SJCRH30 (cell line): ENCODE measurements at regions not wholly inside any gene's neighbourhood (a gene's known extent, or its start where the extent isn't known, plus 50 kb on each side); places are given as distances from the start of the nearest gene placed in this dataset.
"Not testable (repeated sequence)": the region's sequence is repeated elsewhere in the genome, so short reads cannot be mapped to it uniquely, and the experiment has no call there.

ENCODE experiments used
- DNase-seq, 2 experiments: peaks; one replicate each; pipeline ENCODE4 v3.0.0-alpha.2; 2015 to 2020
- H3K27ac ChIP-seq: fragments of 250-450 bp; sonication (Bioruptor Pico); 2 replicates; pipeline ENCODE4 v1.5.1; 2020; ENCODE audit warnings: mild to moderate bottlenecking, moderate library complexity
- H3K27me3 ChIP-seq: fragments of 250-450 bp; sonication (Bioruptor Pico); 2 replicates; pipeline ENCODE4 v1.5.1; 2020; ENCODE audit warnings: mild to moderate bottlenecking, moderate library complexity
- H3K36me3 ChIP-seq: fragments of 250-450 bp; sonication (Bioruptor Pico); 2 replicates; pipeline ENCODE4 v1.5.1; 2020; ENCODE audit warnings: mild to moderate bottlenecking, moderate library complexity
- H3K4me1 ChIP-seq: fragments of 250-450 bp; sonication (Bioruptor Pico); 2 replicates; pipeline ENCODE4 v1.5.1; 2020; ENCODE audit warnings: mild to moderate bottlenecking, moderate library complexity
- H3K4me3 ChIP-seq: fragments of 250-450 bp; sonication (Bioruptor Pico); 2 replicates; pipeline ENCODE4 v1.5.1; 2020; ENCODE audit warnings: mild to moderate bottlenecking, moderate library complexity
- H3K9me3 ChIP-seq: fragments of 250-450 bp; sonication (Bioruptor Pico); replicated peaks from 2 replicates; pipeline ENCODE4 v1.5.1; 2020; ENCODE audit warnings: mild to moderate bottlenecking, moderate library complexity

DNA sequence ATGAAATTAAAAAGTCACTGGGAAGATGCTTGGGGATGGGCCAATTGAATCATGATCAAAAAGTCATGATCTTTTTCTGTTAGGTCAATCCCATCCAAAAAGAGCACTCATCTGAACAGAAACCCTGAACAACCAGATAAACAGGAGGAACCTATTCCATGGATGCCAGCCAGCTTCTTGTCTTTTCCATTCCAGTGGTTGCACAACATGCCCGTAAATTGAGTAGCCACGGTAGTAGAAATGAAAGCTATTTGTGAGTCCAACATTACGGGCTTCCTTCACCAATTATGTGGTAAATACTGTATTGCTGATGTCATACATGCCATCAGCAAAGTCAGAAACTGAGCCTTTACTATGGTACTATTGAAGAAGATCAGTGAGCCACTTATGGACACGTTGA is 982.4 kb upstream of the HS3ST1 start:
- Histone ChIP-seq H3K4me3 (no peak overlapping the region), H3K27ac (no peak overlapping the region), H3K9me3 (no peaks in the 10 kb centered on the region), H3K36me3 (no peaks in the 10 kb centered on the region), H3K4me1 (no peaks in the 10 kb centered on the region), H3K27me3 (0 out of 2 replicates have a peak, but pooled peaks cover 4% of the 10 kb centered on the region)
- DNase-seq: no peak

DNA sequence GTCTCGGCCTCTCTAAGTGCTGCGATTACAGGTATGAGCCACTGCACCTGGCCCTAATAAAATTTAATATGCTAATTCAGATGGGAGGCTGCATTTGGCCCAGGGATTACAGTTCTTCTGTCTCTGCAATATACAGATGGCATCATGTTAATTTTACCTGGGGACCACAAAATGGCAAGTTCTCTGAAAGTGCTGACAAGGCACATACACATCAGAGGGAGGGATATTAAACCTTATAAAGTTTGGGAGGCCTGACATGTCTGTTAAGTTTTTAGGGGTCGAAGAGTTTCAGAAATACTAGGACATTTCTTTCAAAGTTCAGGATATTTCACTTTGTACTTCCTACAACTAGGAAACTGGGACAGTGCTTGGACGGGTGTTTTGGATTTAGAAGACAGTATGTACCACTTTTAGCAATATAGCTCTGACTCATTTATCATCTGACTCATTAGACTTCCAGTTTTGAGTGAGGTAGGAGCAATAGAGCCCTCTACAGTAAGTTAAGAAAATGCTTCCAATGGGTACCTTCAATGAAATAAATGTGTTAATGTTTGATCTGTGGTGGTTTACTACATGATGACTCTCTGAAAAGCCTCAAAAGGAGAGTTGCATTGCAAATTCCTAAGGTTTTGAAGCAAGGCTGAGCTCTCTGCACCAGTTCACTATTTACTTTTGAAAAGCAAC is 981.0 kb upstream of the HS3ST1 start:
- H3K4me3 ChIP-seq: no peak overlapping the region
- DNase-seq: no peak
- no peaks in the 10 kb centered on the region for H3K36me3 ChIP-seq
- no peaks in the 10 kb centered on the region for H3K4me1 ChIP-seq
- 0 out of 2 replicates have a peak, but pooled peaks cover 4% of the 10 kb centered on the region for H3K27me3 ChIP-seq
- H3K9me3 ChIP-seq: no peaks in the 10 kb centered on the region
- no peak overlapping the region for H3K27ac ChIP-seq

GRCh38 chr4:12408364-12408763 is 979.7 kb upstream of the HS3ST1 start:
- Histone ChIP-seq H3K27me3 (0 out of 2 replicates have a peak, but pooled peaks cover 4% of the 10 kb centered on the region), H3K4me3 (no peak overlapping the region), H3K4me1 (no peaks in the 10 kb centered on the region), H3K9me3 (no peaks in the 10 kb centered on the region), H3K36me3 (no peaks in the 10 kb centered on the region), H3K27ac (no peak overlapping the region)
- DNase-seq: no peak

- H3K9me3 ChIP-seq: no peaks in the 10 kb centered on the region
- H3K27ac ChIP-seq: no peak overlapping the region
- H3K36me3 ChIP-seq: no peaks in the 10 kb centered on the region
- no peaks in the 10 kb centered on the region for H3K4me1 ChIP-seq
- 0 out of 2 replicates have a peak, but pooled peaks cover 4% of the 10 kb centered on the region for H3K27me3 ChIP-seq
- H3K4me3 ChIP-seq: no peak overlapping the region
- DNase-seq: no peak
Observed at GRCh38 chr4:12403175-12403574, 974.5 kb upstream of the HS3ST1 start.

- Histone ChIP-seq H3K27ac (no peak overlapping the region), H3K27me3 (no peaks in the 10 kb centered on the region), H3K4me3 (no peak overlapping the region), H3K4me1 (no peaks in the 10 kb centered on the region), H3K9me3 (no peaks in the 10 kb centered on the region), H3K36me3 (no peaks in the 10 kb centered on the region)
- no peak for DNase-seq
Observed at GRCh38 chr4:12399781-12400180, 971.1 kb upstream of the HS3ST1 start.

DNA sequence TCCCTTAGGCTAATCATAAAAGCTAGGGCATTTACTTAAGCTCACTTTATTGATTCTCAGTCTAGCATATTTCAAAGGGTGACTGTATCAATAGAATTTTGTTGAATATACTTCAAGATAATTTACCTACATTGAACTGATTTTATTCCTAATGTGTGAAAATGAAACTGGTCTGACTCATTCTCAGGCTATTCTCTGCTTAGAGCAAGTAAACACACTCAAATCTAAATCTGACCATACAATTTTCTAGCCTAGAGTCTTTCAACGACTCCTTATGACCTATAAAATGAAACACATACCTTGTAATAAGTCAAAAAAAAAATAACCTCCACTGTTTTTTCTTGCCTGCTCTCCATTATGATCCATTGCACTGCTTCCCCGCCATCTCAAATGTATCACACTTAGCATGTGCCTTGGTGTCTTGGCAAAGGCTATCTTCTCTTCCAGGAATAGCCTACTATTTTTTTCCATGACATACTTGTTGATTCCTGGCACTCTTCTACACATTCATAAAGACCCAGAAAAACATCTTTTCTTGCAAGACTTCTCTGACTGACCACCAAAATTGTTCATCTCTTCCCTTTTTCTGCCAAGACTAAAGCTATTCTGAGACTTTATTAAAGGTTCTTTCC is 965.1 kb upstream of the HS3ST1 start:
- no peaks in the 10 kb centered on the region for H3K9me3 ChIP-seq
- no peak overlapping the region for H3K27ac ChIP-seq
- H3K27me3 ChIP-seq: no peaks in the 10 kb centered on the region
- H3K4me3 ChIP-seq: no peak overlapping the region
- no peak for DNase-seq
- no peaks in the 10 kb centered on the region for H3K36me3 ChIP-seq
- no peaks in the 10 kb centered on the region for H3K4me1 ChIP-seq

- no peaks in the 10 kb centered on the region for H3K9me3 ChIP-seq
- no peak overlapping the region for H3K27ac ChIP-seq
- no peaks in the 10 kb centered on the region for H3K27me3 ChIP-seq
- no peak for DNase-seq
- H3K4me1 ChIP-seq: no peaks in the 10 kb centered on the region
- no peaks in the 10 kb centered on the region for H3K36me3 ChIP-seq
- H3K4me3 ChIP-seq: no peak overlapping the region
Observed at GRCh38 chr4:12389604-12390003, 960.9 kb upstream of the HS3ST1 start.

DNA sequence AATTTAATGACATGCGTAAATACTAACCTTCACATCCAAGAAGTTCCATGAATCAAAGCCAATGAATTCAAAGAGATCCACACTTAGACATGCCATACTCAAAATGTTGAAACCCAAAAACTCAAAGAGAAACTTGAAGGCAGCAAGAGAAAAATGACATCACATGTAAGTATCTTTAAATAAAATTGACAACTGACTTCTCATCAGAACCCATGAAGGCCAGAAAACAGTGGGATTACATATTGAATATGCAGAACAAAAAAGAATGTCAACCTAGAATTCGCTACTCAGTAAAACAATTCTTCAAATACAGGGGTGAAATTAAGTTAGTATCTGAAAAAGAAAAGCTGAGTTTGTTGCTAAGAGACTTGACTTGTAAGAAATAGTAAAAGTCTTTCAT is 953.9 kb upstream of the HS3ST1 start:
- H3K4me1 ChIP-seq: no peaks in the 10 kb centered on the region
- no peak overlapping the region for H3K27ac ChIP-seq
- H3K9me3 ChIP-seq: no peaks in the 10 kb centered on the region; the same call in 1 of the 2 replicates
- no peak overlapping the region for H3K4me3 ChIP-seq
- DNase-seq: no peak
- H3K27me3 ChIP-seq: no peaks in the 10 kb centered on the region
- H3K36me3 ChIP-seq: no peaks in the 10 kb centered on the region

DNA sequence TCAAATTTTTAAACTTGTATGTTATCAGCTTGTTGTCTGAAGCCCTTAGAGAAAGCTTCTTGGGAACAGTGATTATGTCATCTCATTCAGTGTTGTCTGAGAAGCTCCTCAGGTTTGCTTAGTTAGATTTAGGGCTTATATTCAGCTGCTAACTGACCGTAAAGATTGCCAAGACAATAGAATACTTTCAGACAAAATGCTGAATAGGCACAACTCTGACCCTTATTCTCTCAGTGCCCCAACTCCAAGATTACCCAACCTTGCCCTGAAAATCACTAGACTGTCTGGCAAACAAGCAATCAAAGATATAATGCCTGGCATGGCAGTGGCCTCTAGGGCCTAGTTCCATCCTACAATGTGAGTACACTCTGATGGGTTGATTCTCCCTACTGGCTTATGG is 950.5 kb upstream of the HS3ST1 start:
- H3K9me3 ChIP-seq: no peaks in the 10 kb centered on the region; the same call in 1 of the 2 replicates
- no peaks in the 10 kb centered on the region for H3K4me1 ChIP-seq
- no peak for DNase-seq
- no peaks in the 10 kb centered on the region for H3K27me3 ChIP-seq
- H3K36me3 ChIP-seq: no peaks in the 10 kb centered on the region
- no peak overlapping the region for H3K4me3 ChIP-seq
- no peak overlapping the region for H3K27ac ChIP-seq

- Histone ChIP-seq H3K36me3 (no peaks in the 10 kb centered on the region), H3K4me1 (no peaks in the 10 kb centered on the region), H3K4me3 (no peak overlapping the region), H3K27ac (no peak overlapping the region), H3K27me3 (no peaks in the 10 kb centered on the region), H3K9me3 (no peaks in the 10 kb centered on the region)
- DNase-seq: no peak
Observed at GRCh38 chr4:12375805-12376204, 947.1 kb upstream of the HS3ST1 start.

DNA sequence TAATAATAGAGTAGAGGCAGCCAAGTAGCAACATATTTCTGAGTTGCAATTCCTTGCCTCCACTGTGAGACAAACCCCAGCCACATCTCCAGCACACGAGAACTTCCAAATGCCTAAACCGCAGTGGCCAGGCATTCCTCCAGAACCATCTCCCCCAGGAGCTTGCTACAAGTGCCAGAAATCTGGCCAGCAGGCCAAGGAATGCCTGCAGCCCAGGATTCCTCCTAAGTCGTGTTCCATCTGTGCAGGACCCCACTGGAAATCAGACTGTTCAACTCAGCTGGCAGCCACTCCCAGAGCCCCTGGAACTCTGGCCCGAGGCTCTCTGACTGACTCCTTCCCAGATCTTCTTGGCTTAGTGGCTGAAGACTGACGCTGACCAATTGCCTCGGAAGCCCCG is 937.2 kb upstream of the HS3ST1 start:
- H3K27me3 ChIP-seq, H3K4me3 ChIP-seq, H3K4me1 ChIP-seq, H3K9me3 ChIP-seq, H3K36me3 ChIP-seq, H3K27ac ChIP-seq, DNase-seq: not testable (repeated sequence)

DNA sequence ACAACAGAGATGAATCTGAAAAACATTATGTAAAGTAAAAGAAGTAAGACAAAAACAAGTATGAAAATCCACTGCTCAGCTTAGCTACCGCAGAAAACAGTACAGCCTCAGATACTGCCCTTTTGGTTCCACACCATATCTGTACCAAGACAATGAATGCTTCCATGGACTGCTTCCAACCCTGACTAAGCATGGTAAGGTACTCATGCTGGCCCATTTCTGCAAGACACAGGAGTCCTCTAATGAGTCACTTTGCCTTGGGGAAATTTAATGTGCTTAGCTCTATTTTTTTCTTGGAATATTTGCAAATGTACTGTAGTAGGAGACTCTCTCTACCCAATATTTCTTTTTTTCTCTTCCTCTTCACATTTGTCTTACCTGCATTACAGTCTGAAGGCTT is 931.7 kb upstream of the HS3ST1 start:
- H3K4me3 ChIP-seq: no peak overlapping the region
- no peaks in the 10 kb centered on the region for H3K27me3 ChIP-seq
- DNase-seq: no peak

DNA sequence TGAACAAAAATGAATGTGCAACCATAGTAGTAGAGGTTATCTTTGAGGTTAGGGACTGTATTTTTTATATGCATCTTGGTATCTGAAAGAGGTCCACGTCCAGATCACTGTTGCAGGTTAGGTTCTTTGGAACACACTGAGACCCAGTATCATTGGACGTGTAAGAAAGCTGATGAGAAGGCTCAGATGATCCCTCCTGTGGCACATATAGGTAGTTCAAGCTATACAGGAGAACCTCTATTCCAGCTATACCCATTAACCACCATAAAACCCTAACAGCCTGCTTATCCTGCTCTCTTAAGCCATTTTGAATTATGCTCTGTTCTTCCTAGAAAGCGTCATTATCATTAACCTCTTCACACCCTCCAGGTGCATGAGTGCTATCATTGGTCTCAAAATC is 930.7 kb upstream of the HS3ST1 start:
- H3K9me3 ChIP-seq: no peaks in the 10 kb centered on the region
- H3K27ac ChIP-seq: no peak overlapping the region
- no peak for DNase-seq
- no peaks in the 10 kb centered on the region for H3K4me1 ChIP-seq
- no peaks in the 10 kb centered on the region for H3K27me3 ChIP-seq
- H3K4me3 ChIP-seq: no peak overlapping the region
- H3K36me3 ChIP-seq: no peaks in the 10 kb centered on the region

More for the DNA sequence above, 931.7 kb upstream of the HS3ST1 start:
- Histone ChIP-seq H3K9me3 (no peaks in the 10 kb centered on the region), H3K36me3 (no peaks in the 10 kb centered on the region), H3K4me1 (no peaks in the 10 kb centered on the region), H3K27ac (no peak overlapping the region)

DNA sequence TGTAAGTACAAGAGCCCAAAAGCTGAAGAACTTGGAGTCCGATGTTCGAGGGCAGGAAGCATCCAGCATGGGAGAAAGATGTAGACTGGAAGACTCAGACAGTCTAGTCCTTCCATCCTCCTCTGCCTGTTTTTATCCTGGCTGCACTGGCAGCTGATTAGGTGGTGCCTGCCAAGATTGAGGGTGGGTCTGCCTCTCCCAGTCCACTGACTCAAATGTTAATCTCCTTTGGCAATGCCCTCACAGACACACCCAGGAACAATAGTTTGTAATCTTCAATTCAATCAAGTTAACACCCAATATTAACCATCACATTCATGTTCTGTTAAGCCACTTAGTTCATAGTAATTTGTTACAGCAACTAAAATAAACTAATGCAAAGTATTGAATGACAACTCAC is 904.4 kb upstream of the HS3ST1 start:
- not testable (repeated sequence) for H3K27me3 ChIP-seq, H3K9me3 ChIP-seq, H3K36me3 ChIP-seq, H3K4me3 ChIP-seq, H3K4me1 ChIP-seq
- peak overlapping the region; percentile 74 for H3K27ac ChIP-seq
- peak; percentile 67 to 70 for DNase-seq

GRCh38 chr4:12324965-12325364 is 896.3 kb upstream of the HS3ST1 start:
- Histone ChIP-seq H3K4me1 (no peaks in the 10 kb centered on the region), H3K36me3 (no peaks in the 10 kb centered on the region), H3K9me3 (no peaks in the 10 kb centered on the region), H3K27ac (no peak overlapping the region), H3K27me3 (no peaks in the 10 kb centered on the region), H3K4me3 (no peak overlapping the region)
- DNase-seq: no peak

DNA sequence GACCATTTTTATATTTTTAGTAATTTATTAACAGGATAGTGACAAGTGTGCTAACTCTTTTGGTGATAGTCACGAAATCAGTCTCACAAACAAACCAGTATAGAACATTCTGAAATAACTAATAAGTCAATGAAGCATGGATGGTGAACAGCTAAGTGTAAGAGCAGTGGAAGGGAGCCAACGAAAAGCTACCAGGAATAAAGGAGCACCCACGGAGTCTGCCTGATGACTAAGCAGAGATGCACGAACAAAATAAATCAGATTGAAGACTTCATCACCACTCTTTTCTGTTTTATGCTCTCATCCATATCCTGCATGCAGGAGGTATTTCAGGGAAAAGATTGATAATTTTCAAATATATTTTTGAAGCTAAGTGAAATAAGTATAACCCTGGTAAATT is 891.1 kb upstream of the HS3ST1 start:
- Histone ChIP-seq H3K27me3 (no peaks in the 10 kb centered on the region), H3K9me3 (no peaks in the 10 kb centered on the region), H3K4me1 (no peaks in the 10 kb centered on the region), H3K36me3 (no peaks in the 10 kb centered on the region), H3K27ac (no peak overlapping the region), H3K4me3 (no peak overlapping the region)
- no peak for DNase-seq
